ENCODE measurements at regions not wholly inside any gene's neighbourhood (a gene's known extent, or its start where the extent isn't known, plus 50 kb on each side); places are given as distances from the start of the nearest gene placed in this dataset.

DNA sequence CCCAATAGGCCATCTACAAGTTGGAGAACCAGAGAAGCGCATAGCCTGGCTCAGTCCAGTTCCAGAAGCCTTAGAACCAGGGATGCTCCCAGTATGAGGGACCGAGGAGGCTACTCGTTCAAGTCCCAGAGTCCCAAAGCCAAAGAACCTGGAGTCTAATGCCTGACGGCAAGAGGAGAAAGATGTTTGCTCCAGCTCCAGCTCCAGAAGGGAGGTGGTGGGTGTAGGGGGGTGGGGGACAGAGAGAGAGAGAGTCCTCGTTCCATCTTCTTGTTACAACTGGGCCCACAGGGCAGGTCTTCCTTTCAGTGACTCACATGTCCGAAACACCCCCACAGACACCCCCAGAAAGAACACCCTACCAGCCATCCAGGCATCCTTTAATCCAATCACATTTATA is 63.9 kb downstream of the SEC61B start:
- TF ChIP-seq POLR2A (IDR thresholded peaks at IDR 0.05; ENCODE audit: low read depth, low read length) (no peak), TAF1 (IDR thresholded peaks at IDR 0.05; ENCODE audit: low read depth, low read length) (no peak), POLR2AphosphoS5 (IDR thresholded peaks at IDR 0.05; ENCODE audit: low read depth, low read length) (no peak), SPI1 (IDR thresholded peaks at IDR 0.05; ENCODE audit: low read depth, low read length) (no peak), POU2F2 (IDR thresholded peaks at IDR 0.05; ENCODE audit: low read depth, low read length) (no peak)

All from GM12891 (cell line).